ENCODE measurements at regions not wholly inside any gene's neighbourhood (a gene's known extent, or its start where the extent isn't known, plus 50 kb on each side); places are given as distances from the start of the nearest gene placed in this dataset.

GRCh38 chr21:29246614-29247013 lies 52.1 kb upstream of the BACH1 start:
- no peaks in the 10 kb centered on the region for H4K20me1 ChIP-seq (ENCODE audit: insufficient read depth, poor library complexity, severe bottlenecking)
- no peak overlapping the region for H3K4me2 ChIP-seq
- no peak overlapping the region for H3K4me3 ChIP-seq
- H3K4me1 ChIP-seq (ENCODE audit: insufficient read depth) = no peaks in the 10 kb centered on the region
- H3K27me3 ChIP-seq = no peaks in the 10 kb centered on the region
- 77% methylated on average over 2 of the region's 2 CpGs for WGBS (ENCODE audit: low lambda C conversion rate, missing lambda C conversion rate)
- no peaks in the 10 kb centered on the region for H3K79me2 ChIP-seq
- DNase-seq (ENCODE audit: low spot score) = no peak
- H3K36me3 ChIP-seq (replicated peaks; ENCODE audit: insufficient read depth, low read depth) = no peaks in the 10 kb centered on the region
- no peaks in the 10 kb centered on the region for H3K9me3 ChIP-seq (ENCODE audit: low read depth)
- no peak for TF ChIP-seq EZH2 (IDR thresholded peaks at IDR 0.05; ENCODE audit: borderline replicate concordance)
- TF ChIP-seq EZH2phosphoT487 (IDR thresholded peaks at IDR 0.05; ENCODE audit: low read depth, severe bottlenecking, unreplicated experiment) = no peak
- TF ChIP-seq CTCF (IDR thresholded peaks at IDR 0.05; ENCODE audit: poor library complexity) = no peak
- H3K9me2 ChIP-seq (replicated peaks; ENCODE audit: insufficient read depth) = no peaks in the 10 kb centered on the region
- no peak overlapping the region for H3K27ac ChIP-seq
- H2AFZ ChIP-seq = no peak overlapping the region

- DNase-seq (ENCODE audit: low spot score) = no peak
- Histone ChIP-seq H4K20me1 (ENCODE audit: insufficient read depth, poor library complexity, severe bottlenecking) (no peaks in the 10 kb centered on the region), H3K36me3 (replicated peaks; ENCODE audit: insufficient read depth, low read depth) (no peaks in the 10 kb centered on the region), H3K4me2 (no peak overlapping the region), H3K79me2 (no peaks in the 10 kb centered on the region), H3K9me2 (replicated peaks; ENCODE audit: insufficient read depth) (no peaks in the 10 kb centered on the region), H3K9me3 (ENCODE audit: low read depth) (no peaks in the 10 kb centered on the region), H3K27ac (no peak overlapping the region), H3K4me3 (no peak overlapping the region), H2AFZ (no peak overlapping the region), H3K4me1 (ENCODE audit: insufficient read depth) (no peaks in the 10 kb centered on the region), H3K27me3 (no peaks in the 10 kb centered on the region)
- TF ChIP-seq CTCF (IDR thresholded peaks at IDR 0.05; ENCODE audit: poor library complexity) (no peak), EZH2phosphoT487 (IDR thresholded peaks at IDR 0.05; ENCODE audit: low read depth, severe bottlenecking, unreplicated experiment) (no peak), EZH2 (IDR thresholded peaks at IDR 0.05; ENCODE audit: borderline replicate concordance) (no peak)
- WGBS (ENCODE audit: low lambda C conversion rate, missing lambda C conversion rate) = 64% methylated on average over 1 of the region's 1 CpG
Observed at GRCh38 chr21:29248124-29248523, 50.6 kb upstream of the BACH1 start.
